ENCODE measurements at regions not wholly inside any gene's neighbourhood (a gene's known extent, or its start where the extent isn't known, plus 50 kb on each side); places are given as distances from the start of the nearest gene placed in this dataset.

- Histone ChIP-seq H3K36me3 (ENCODE audit: low read depth) (no peaks in the 10 kb centered on the region), H3K4me1 (ENCODE audit: insufficient read depth, poor library complexity, severe bottlenecking) (peaks cover 33% of the 10 kb centered on the region), H3K4me3 (ENCODE audit: severe bottlenecking) (no peak overlapping the region), H3K9me3 (ENCODE audit: severe bottlenecking) (no peaks in the 10 kb centered on the region), H3K27me3 (ENCODE audit: insufficient read depth, poor library complexity, severe bottlenecking) (no peaks in the 10 kb centered on the region), H3K27ac (ENCODE audit: poor library complexity, severe bottlenecking) (peak overlapping the region; percentile 57)
- ATAC-seq (ENCODE audit: low read depth), result peak; percentile 82
- no peak for DNase-seq (ENCODE audit: low spot score)
- TF ChIP-seq CTCF (IDR thresholded peaks at IDR 0.05; ENCODE audit: poor library complexity, severe bottlenecking), result no peak
Observed at GRCh38 chr2:41722668-41723369, 325.0 kb upstream of the PKDCC start.

- peak overlapping the region; percentile 57 for H3K27ac ChIP-seq (ENCODE audit: poor library complexity, severe bottlenecking)
- no peak for DNase-seq (ENCODE audit: low spot score)
- no peaks in the 10 kb centered on the region for H3K9me3 ChIP-seq (ENCODE audit: severe bottlenecking)
- H3K4me1 ChIP-seq (ENCODE audit: insufficient read depth, poor library complexity, severe bottlenecking), result peaks cover 26% of the 10 kb centered on the region
- ATAC-seq (ENCODE audit: low read depth), result no peak
- H3K27me3 ChIP-seq (ENCODE audit: insufficient read depth, poor library complexity, severe bottlenecking), result no peaks in the 10 kb centered on the region
- H3K4me3 ChIP-seq (ENCODE audit: severe bottlenecking), result no peak overlapping the region
- H3K36me3 ChIP-seq (ENCODE audit: low read depth), result no peaks in the 10 kb centered on the region
- no peak for TF ChIP-seq CTCF (IDR thresholded peaks at IDR 0.05; ENCODE audit: poor library complexity, severe bottlenecking)
Observed at GRCh38 chr2:41723526-41723925, 324.3 kb upstream of the PKDCC start.

GRCh38 chr2:41724465-41724864 is 323.4 kb upstream of the PKDCC start:
- Histone ChIP-seq H3K27ac (ENCODE audit: poor library complexity, severe bottlenecking) (no peak overlapping the region), H3K36me3 (ENCODE audit: low read depth) (no peaks in the 10 kb centered on the region), H3K4me1 (ENCODE audit: insufficient read depth, poor library complexity, severe bottlenecking) (peaks cover 21% of the 10 kb centered on the region), H3K27me3 (ENCODE audit: insufficient read depth, poor library complexity, severe bottlenecking) (no peaks in the 10 kb centered on the region), H3K9me3 (ENCODE audit: severe bottlenecking) (no peaks in the 10 kb centered on the region), H3K4me3 (ENCODE audit: severe bottlenecking) (no peak overlapping the region)
- TF ChIP-seq CTCF (IDR thresholded peaks at IDR 0.05; ENCODE audit: poor library complexity, severe bottlenecking), result no peak
- ATAC-seq (ENCODE audit: low read depth), result no peak
- DNase-seq (ENCODE audit: low spot score), result no peak

GRCh38 chr2:41725901-41726300 is 321.9 kb upstream of the PKDCC start:
- H3K4me3 ChIP-seq (ENCODE audit: severe bottlenecking), result no peak overlapping the region
- ATAC-seq (ENCODE audit: low read depth) (no peak), DNase-seq (ENCODE audit: low spot score) (no peak)
- no peaks in the 10 kb centered on the region for H3K9me3 ChIP-seq (ENCODE audit: severe bottlenecking)
- no peak for TF ChIP-seq CTCF (IDR thresholded peaks at IDR 0.05; ENCODE audit: poor library complexity, severe bottlenecking)
- no peaks in the 10 kb centered on the region for H3K27me3 ChIP-seq (ENCODE audit: insufficient read depth, poor library complexity, severe bottlenecking)
- H3K4me1 ChIP-seq (ENCODE audit: insufficient read depth, poor library complexity, severe bottlenecking), result peaks cover 21% of the 10 kb centered on the region
- no peak overlapping the region for H3K27ac ChIP-seq (ENCODE audit: poor library complexity, severe bottlenecking)
- H3K36me3 ChIP-seq (ENCODE audit: low read depth), result no peaks in the 10 kb centered on the region

- TF ChIP-seq CTCF (IDR thresholded peaks at IDR 0.05; ENCODE audit: poor library complexity, severe bottlenecking), result no peak
- H3K36me3 ChIP-seq (ENCODE audit: low read depth), result no peaks in the 10 kb centered on the region
Observed at GRCh38 chr2:41726364-41726763, 321.5 kb upstream of the PKDCC start.

More at GRCh38 chr2:41726364-41726763, 321.5 kb upstream of the PKDCC start:
- ATAC-seq (ENCODE audit: low read depth) (no peak), DNase-seq (ENCODE audit: low spot score) (no peak)
- H3K27me3 ChIP-seq (ENCODE audit: insufficient read depth, poor library complexity, severe bottlenecking), result no peaks in the 10 kb centered on the region
- no peak overlapping the region for H3K4me3 ChIP-seq (ENCODE audit: severe bottlenecking)
- H3K9me3 ChIP-seq (ENCODE audit: severe bottlenecking), result no peaks in the 10 kb centered on the region
- peaks cover 21% of the 10 kb centered on the region for H3K4me1 ChIP-seq (ENCODE audit: insufficient read depth, poor library complexity, severe bottlenecking)
- H3K27ac ChIP-seq (ENCODE audit: poor library complexity, severe bottlenecking), result no peak overlapping the region

Measured in RWPE2 (cell line).